ENCODE measurements at regions not wholly inside any gene's neighbourhood (a gene's known extent, or its start where the extent isn't known, plus 50 kb on each side); places are given as distances from the start of the nearest gene placed in this dataset.
"Not testable (repeated sequence)": the region's sequence is repeated elsewhere in the genome, so short reads cannot be mapped to it uniquely, and the experiment has no call there.

- not testable (repeated sequence) for DNase-seq
These were observed 136.3 kb upstream of the ZNF618 start for GRCh38 chr9:113739605-113740507.

- not testable (repeated sequence) for DNase-seq
These were observed 135.3 kb upstream of the ZNF618 start for GRCh38 chr9:113740508-113741500.

- DNase-seq, result no peak
These were observed 133.9 kb upstream of the ZNF618 start for GRCh38 chr9:113741886-113742854.

DNA sequence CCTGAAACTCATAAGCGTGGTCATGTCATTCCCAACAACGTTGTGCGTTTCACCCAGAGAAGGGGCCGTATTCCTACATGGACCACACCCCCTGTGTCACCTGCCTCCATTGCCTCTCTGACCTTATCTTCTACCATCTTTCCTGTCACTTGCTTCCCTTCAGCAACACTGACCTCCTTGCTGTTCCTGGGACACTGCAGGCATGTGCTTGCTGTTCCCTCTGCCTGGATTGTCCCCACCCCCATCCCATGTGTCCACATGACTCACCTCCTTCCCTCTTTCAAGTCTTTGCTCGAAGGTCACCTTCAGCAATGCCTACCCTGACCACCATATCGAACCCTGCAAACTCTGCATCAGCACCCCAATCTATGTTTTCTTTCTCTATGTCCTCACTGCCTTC lies 133.2 kb upstream of the ZNF618 start:
- DNase-seq, result no peak

DNA sequence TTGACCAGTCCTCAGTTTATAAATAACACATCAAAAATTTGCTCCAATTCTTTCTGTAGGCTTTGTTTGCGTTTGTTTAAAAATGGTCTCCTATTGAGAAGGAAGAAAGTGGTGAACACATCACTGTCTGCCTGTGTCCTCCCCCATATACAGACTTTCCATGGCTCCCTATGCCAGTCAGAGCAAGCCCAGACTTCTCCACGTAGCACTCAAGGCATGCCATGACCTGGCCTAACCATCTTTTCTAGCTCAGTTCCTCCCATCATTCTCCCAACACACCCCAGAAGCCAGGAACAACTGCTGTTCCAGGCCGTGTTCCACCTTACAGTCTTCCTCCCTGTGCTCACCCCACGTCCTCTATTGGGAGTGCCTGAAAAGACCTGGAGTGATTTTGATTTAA lies 129.6 kb upstream of the ZNF618 start:
- no peak for DNase-seq

- DNase-seq, result no peak
These were observed 128.0 kb upstream of the ZNF618 start for GRCh38 chr9:113748135-113748534.

DNA sequence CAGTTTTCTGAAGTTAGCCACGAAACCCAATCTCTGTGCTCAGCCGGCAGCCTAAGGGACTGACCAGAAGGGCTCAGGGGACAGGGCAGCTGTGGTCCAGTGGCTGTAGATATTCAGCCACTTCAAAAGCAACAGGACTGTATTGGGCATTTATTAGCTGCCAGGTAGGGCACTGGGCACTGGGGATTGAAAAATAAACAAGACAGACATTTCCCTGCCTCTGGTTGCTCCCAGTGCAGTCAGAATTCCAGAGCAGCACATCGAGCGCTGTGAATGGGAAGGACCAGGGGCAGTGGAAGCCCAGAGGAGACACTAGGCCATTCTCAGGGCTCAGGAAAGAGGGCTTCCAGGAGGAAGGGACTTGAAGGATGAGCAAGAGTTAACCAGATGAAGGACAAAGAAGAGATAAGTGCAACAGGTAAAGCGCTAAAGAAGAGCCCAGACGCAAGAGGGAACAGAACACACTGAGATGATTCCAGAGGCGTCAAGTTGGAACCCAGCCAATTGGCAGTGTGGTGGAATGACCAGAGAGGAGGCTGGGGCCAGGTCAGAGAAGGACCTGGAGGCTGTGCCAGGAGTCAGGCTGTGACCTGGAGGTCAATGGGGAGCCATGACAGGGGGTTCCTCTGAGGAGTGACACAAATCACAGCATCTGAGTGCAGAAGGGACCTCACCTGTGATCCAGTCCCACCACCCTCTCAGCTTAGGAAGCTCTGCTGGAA lies 122.5 kb upstream of the ZNF618 start:
- peak in 1 of 58 donors; percentile 1 for DNase-seq

DNA sequence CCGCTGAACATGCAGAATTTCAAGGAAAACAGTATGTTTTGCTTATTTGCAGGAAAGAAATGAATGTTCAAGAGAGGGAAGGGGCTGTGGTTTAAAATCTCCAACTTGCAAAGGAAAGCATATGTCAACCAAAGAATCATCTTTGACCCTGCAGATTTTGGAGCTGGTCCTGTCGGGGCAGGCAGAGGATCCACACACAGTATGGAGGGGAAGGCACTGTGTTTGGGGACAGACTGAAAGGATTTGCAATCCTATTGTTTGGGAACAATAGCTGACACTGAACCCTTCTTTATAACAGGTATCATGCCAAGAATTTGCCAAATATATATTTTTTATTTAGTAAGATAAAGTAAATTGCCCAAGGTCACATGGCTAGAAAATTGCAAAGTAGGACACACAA lies 121.4 kb upstream of the ZNF618 start:
- DNase-seq, result no peak

GRCh38 chr9:113755433-113755832 lies 120.7 kb upstream of the ZNF618 start:
- DNase-seq, result no peak

GRCh38 chr9:113756476-113757192 lies 119.5 kb upstream of the ZNF618 start:
- DNase-seq, result no peak

DNA sequence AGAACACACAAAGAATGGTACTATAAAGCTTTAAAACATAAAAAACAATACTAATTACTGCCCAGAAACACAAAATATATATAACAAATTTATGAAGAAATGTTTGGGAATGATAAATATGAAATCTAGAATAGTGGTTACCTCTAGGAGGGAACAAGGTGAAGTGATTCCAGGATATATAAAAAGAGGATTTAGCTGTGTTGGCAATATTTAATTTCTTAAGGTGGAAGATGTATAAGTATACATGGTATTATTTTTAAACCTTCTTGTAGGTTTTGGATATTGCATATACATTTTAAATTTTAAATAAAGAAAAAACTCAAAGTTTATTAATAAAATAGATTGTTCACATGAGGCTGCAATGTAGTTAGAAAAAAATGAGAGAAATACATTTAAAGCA lies 112.7 kb upstream of the ZNF618 start:
- DNase-seq, result no peak

DNA sequence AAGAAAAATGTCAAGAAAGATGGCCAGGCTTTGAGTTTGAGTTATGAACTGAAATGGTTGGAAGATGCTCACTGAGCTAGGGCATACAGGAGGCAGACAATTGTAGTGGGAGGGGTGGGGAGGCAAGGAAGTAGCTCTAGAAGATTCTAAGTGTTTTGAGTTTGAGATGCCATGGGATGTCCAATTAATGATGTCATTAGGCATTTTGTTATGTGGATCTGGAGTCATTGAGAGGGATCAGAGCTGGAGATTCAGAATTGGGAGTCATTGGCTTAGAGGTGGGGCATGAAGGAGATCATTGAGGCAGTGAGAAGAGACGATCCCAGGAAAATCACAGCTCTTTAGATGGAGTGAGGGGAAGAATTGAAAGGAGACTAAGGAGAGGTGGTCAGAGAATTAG lies 111.5 kb upstream of the ZNF618 start:
- no peak for DNase-seq

GRCh38 chr9:113769412-113769811 lies 106.7 kb upstream of the ZNF618 start:
- no peak for DNase-seq

- DNase-seq, result no peak
These were observed 105.7 kb upstream of the ZNF618 start for GRCh38 chr9:113770396-113770795.

DNA sequence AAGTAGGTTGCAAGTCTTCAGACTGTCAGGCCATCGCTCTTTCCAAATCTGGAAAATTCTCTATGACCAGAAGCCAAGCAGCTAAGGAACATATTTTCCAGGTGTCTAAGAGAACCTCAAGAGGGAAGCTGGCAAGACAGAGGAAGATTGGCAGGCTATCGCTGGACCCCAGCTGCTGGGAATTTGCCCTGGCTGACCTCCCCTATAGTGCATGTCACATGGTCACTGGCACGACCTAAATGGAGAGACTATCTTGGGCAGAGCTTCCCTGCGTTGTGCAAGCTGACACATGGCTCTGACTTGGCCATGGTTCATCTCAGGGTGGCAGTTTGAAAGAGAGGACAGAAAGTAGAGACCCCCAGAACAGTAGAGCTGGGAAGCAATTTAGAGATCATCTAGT lies 104.9 kb upstream of the ZNF618 start:
- no peak for DNase-seq

DNA sequence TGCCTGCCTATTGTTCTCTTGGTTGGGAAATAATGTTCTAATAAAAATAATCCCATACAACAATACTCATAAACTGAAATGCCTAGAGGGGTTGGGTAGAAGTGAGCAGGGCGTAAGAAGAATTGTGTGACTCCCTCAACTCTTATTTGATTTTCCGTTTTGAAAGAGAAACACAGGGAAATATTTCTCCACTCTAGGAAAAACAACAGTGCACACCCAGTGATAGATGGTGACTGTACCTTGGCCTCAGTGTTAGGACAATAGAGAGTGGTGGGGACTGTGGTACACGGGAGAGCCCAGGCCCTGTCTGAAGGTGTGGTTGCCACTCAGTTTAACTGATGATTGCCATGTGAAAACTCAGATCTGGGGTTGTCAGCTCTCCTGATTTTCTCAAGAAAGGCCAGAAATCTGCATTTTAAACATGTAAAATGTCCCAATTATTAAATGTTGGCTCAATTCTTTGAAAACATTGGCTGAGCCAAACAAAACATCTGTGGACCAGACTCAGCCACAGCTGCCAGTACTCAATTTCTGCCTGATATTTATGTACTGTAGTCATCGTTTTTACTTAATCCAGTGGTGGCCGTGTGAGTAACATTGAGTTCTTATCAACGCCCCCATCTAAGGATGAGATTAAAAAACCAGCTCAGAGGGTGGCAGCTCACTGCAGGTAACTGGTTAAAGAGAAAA lies 103.8 kb upstream of the ZNF618 start:
- DNase-seq, result no peak

- DNase-seq, result no peak
These were observed 101.1 kb upstream of the ZNF618 start for GRCh38 chr9:113774963-113775362.

DNA sequence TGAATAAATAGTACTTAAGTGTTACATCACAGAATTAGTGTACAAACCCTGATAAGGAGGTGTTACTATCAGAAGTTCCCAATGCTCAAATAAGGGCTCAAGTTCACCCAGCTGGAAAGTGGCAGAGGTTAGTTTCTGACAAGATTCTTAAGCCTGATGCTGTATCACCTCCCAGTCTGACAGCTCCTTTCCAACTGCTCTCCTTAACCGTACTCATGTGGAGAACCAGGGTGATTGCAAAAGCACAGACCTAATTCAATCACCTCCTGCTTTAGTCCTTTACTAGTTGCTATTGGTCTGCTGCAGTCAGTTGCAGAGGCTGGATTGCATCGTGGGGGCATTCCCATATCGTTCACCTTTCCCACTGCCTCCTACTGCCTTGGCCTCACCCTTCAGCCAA lies 100.4 kb upstream of the ZNF618 start:
- no peak for DNase-seq

DNA sequence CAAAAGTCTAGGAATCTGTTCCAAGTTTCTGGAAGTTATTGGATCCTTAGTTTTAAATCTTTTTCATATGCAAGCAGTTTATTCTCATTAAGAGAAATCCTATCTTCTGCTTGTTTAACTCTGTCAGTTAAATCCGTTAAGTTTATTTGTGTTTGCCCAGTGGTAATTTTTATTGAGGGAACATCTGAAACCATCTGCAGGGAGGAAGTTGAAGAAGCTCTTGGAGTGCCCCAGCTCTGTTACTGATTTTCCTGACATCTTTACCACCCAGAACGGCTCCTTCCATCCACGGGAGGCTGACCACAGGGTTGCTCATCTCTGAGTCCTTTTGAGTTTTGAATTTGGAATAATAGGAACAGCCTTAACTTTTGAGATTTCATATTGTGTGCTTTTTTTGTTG lies 99.9 kb upstream of the ZNF618 start:
- DNase-seq, result no peak

Measured in anterior cingulate cortex (tissue), 58 donors.